Parathyroid adenoma (tissue), 2 donors: ENCODE measurements at regions not wholly inside any gene's neighbourhood (a gene's known extent, or its start where the extent isn't known, plus 50 kb on each side); places are given as distances from the start of the nearest gene placed in this dataset.

Source experiments
- H2AFZ ChIP-seq: fragments of 300-600 bp; sonication (generic); one replicate; pipeline ENCODE4 v1.7.0; 2017; ENCODE audit warnings: antibody characterized with exemption, mild to moderate bottlenecking
- H3K27ac ChIP-seq: fragments of 300-600 bp; sonication (generic); one replicate; pipeline ENCODE4 v1.7.0; 2017
- H3K27me3 ChIP-seq: fragments of 300-600 bp; sonication (generic); one replicate; pipeline ENCODE4 v1.7.0; 2017; ENCODE audit warnings: low read length; ENCODE audit not compliant: control insufficient read depth, insufficient read depth
- H3K36me3 ChIP-seq: fragments of 300-600 bp; sonication (generic); one replicate; pipeline ENCODE4 v1.7.0; 2017; ENCODE audit warnings: low read length; ENCODE audit not compliant: control insufficient read depth, insufficient read depth
- H3K4me1 ChIP-seq: fragments of 300-600 bp; sonication (generic); one replicate; pipeline ENCODE4 v1.7.0; 2017; ENCODE audit warnings: control low read depth
- H3K4me2 ChIP-seq: fragments of 300-600 bp; sonication (generic); one replicate; pipeline ENCODE4 v1.7.0; 2017; ENCODE audit warnings: low read length
- H3K4me3 ChIP-seq: fragments of 300-600 bp; sonication (generic); one replicate; pipeline ENCODE4 v1.7.0; 2017; ENCODE audit warnings: low read depth, low read length
- H3K79me2 ChIP-seq: fragments of 300-600 bp; sonication (generic); one replicate; pipeline ENCODE4 v1.7.0; 2017; ENCODE audit warnings: control low read depth
- H3K9ac ChIP-seq: fragments of 300-600 bp; sonication (generic); one replicate; pipeline ENCODE4 v1.7.0; 2017; ENCODE audit warnings: mild to moderate bottlenecking
- H3K9me3 ChIP-seq: fragments of 300-600 bp; sonication (generic); one replicate; pipeline ENCODE4 v1.7.0; 2017; ENCODE audit warnings: low read length; ENCODE audit not compliant: control insufficient read depth
- TF ChIP-seq, protein P1 (sequence below): fragments of 300-600 bp; sonication (generic); IDR thresholded peaks from one replicate; pipeline ENCODE4 v1.7.0; 2017; ENCODE audit warnings: antibody characterized with exemption, mild to moderate bottlenecking
- donor health status: primary hyperparathyroidism.

- Histone ChIP-seq H3K9me3 (no peaks in the 10 kb centered on the region), H3K4me3 (no peak overlapping the region), H3K4me2 (no peak overlapping the region), H3K27me3 (no peaks in the 10 kb centered on the region), H3K27ac (no peak overlapping the region), H3K36me3 (no peaks in the 10 kb centered on the region), H3K79me2 (no peaks in the 10 kb centered on the region), H3K9ac (no peak overlapping the region), H3K4me1 (no peaks in the 10 kb centered on the region), H2AFZ (no peak overlapping the region)
- TF ChIP-seq, protein P1, sequence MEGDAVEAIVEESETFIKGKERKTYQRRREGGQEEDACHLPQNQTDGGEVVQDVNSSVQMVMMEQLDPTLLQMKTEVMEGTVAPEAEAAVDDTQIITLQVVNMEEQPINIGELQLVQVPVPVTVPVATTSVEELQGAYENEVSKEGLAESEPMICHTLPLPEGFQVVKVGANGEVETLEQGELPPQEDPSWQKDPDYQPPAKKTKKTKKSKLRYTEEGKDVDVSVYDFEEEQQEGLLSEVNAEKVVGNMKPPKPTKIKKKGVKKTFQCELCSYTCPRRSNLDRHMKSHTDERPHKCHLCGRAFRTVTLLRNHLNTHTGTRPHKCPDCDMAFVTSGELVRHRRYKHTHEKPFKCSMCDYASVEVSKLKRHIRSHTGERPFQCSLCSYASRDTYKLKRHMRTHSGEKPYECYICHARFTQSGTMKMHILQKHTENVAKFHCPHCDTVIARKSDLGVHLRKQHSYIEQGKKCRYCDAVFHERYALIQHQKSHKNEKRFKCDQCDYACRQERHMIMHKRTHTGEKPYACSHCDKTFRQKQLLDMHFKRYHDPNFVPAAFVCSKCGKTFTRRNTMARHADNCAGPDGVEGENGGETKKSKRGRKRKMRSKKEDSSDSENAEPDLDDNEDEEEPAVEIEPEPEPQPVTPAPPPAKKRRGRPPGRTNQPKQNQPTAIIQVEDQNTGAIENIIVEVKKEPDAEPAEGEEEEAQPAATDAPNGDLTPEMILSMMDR = no peak
These were observed 1156.0 kb upstream of the LRRTM3 start for GRCh38 chr10:65769828-65770227.

DNA sequence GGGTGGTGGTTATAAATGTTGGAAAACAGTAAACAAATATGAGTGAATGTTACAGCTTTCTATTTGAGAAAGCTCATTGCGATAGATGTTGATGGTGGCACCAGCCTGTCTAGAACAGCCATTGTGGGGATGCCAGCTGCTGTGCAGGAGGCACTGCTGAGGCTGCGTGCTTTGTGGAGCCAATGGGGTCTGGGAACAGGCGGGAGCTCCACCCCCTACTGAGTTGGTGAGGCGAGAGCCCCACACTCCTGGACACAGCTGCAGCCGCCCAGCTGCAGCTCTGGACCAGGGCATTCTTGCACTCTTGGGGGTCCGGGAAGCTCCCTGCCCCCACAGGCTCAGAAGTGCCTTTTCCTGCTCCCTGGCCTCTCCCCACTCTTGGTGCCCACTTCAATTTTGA, 1147.1 kb upstream of the LRRTM3 start:
- Histone ChIP-seq H2AFZ (no peak overlapping the region), H3K36me3 (no peaks in the 10 kb centered on the region), H3K4me2 (no peak overlapping the region), H3K9ac (no peak overlapping the region), H3K79me2 (no peaks in the 10 kb centered on the region), H3K27me3 (no peaks in the 10 kb centered on the region), H3K4me3 (no peak overlapping the region), H3K27ac (no peak overlapping the region), H3K4me1 (no peaks in the 10 kb centered on the region), H3K9me3 (no peaks in the 10 kb centered on the region)
- TF ChIP-seq, protein P1 = no peak

GRCh38 chr10:65779985-65780384, 1145.9 kb upstream of the LRRTM3 start:
- TF ChIP-seq, protein P1 = no peak
- H3K27me3 ChIP-seq = no peaks in the 10 kb centered on the region
- H3K9ac ChIP-seq = no peak overlapping the region
- no peak overlapping the region for H3K4me3 ChIP-seq
- no peaks in the 10 kb centered on the region for H3K9me3 ChIP-seq
- no peaks in the 10 kb centered on the region for H3K36me3 ChIP-seq
- no peak overlapping the region for H3K27ac ChIP-seq
- no peaks in the 10 kb centered on the region for H3K4me1 ChIP-seq
- no peak overlapping the region for H2AFZ ChIP-seq
- H3K4me2 ChIP-seq = no peak overlapping the region
- no peaks in the 10 kb centered on the region for H3K79me2 ChIP-seq

GRCh38 chr10:65786279-65786678, 1139.6 kb upstream of the LRRTM3 start:
- no peak overlapping the region for H3K27ac ChIP-seq
- TF ChIP-seq, protein P1 = no peak

DNA sequence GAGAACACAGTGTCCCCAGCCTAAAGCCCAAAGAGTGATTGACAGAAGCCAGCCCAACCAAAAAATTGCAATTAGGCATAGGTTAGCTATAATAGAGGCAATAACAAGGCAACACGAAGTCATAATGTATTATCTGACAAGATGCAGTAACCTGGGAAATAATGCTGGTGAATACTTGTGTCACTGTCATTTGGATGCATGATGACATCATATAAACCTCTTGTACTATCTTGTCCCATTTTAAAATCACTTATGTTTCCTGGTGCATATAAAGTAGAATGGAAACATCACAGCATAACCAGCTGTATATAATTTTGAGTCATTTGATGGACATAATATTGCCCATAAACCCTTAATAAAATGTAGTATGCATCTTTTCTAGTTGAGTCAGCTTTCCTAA, 1138.3 kb upstream of the LRRTM3 start:
- Histone ChIP-seq H3K4me1 (no peaks in the 10 kb centered on the region), H3K79me2 (no peaks in the 10 kb centered on the region), H3K4me2 (no peak overlapping the region), H3K27ac (no peak overlapping the region), H3K27me3 (no peaks in the 10 kb centered on the region), H2AFZ (no peak overlapping the region), H3K36me3 (no peaks in the 10 kb centered on the region), H3K9ac (no peak overlapping the region), H3K9me3 (no peaks in the 10 kb centered on the region), H3K4me3 (no peak overlapping the region)
- TF ChIP-seq, protein P1 = no peak

More at GRCh38 chr10:65786279-65786678, 1139.6 kb upstream of the LRRTM3 start:
- no peak overlapping the region for H3K4me2 ChIP-seq
- no peaks in the 10 kb centered on the region for H3K36me3 ChIP-seq
- H3K27me3 ChIP-seq = no peaks in the 10 kb centered on the region
- no peak overlapping the region for H2AFZ ChIP-seq
- H3K4me3 ChIP-seq = no peak overlapping the region
- H3K79me2 ChIP-seq = no peaks in the 10 kb centered on the region
- H3K9me3 ChIP-seq = no peaks in the 10 kb centered on the region
- H3K9ac ChIP-seq = no peak overlapping the region
- no peaks in the 10 kb centered on the region for H3K4me1 ChIP-seq
